ENCODE measurements at regions not wholly inside any gene's neighbourhood (a gene's known extent, or its start where the extent isn't known, plus 50 kb on each side); places are given as distances from the start of the nearest gene placed in this dataset.

- TF ChIP-seq CTCF (IDR thresholded peaks at IDR 0.05; ENCODE audit: low read length) = no peak
- no peak for TF ChIP-seq EZH2 (optimal IDR thresholded peaks at IDR 0.05; ENCODE audit: low read depth, low read length)
Measured at GRCh38 chrX:147699061-147699460, 212.7 kb upstream of the FMR1 start.

All from MM.1S (cell line).